H1 (cell line): ENCODE measurements at regions not wholly inside any gene's neighbourhood (a gene's known extent, or its start where the extent isn't known, plus 50 kb on each side); places are given as distances from the start of the nearest gene placed in this dataset.

Experiments
- CTCF ChIA-PET: fragments of 300-600 bp; sonication (Branson Sonifier 250); formaldehyde crosslinking; loops from one replicate; lab custom pipeline; 2021; ENCODE audit not compliant: partially characterized antibody; lab: Charles Lee
- POLR2A ChIA-PET: fragments of 300-600 bp; sonication (Branson Sonifier 250); formaldehyde crosslinking; loops from one replicate; lab custom pipeline; 2021; ENCODE audit warnings: inconsistent platforms; ENCODE audit not compliant: partially characterized antibody; lab: Charles Lee
- DNase-seq, 2 experiments: peaks; one replicate each; pipeline versions ENCODE4 v3.0.0 to v3.0.0-alpha.2; 2010 to 2022; ENCODE audit warnings: low spot score in 2 of 2, low read depth in 1 of 2, mixed read lengths in 1 of 2
- FAIRE-seq: peaks from 2 replicates; lab custom pipeline; 2011; peaks lifted over from hg19 to GRCh38; lab: Jason Lieb, UNC
- H2AFZ ChIP-seq: 2 replicates; pipeline ENCODE4 v1.8.1; 2012; ENCODE audit warnings: low read length, inconsistent platforms
- H2AK5ac ChIP-seq: 2 replicates; pipeline ENCODE4 v1.6.1; 2013; ENCODE audit warnings: low read depth, low read length
- H2BK120ac ChIP-seq: replicated peaks from 2 replicates; pipeline ENCODE3; 2013; ENCODE audit warnings: low read depth, low read length, inconsistent platforms
- H2BK12ac ChIP-seq: 2 replicates; pipeline ENCODE4 v1.6.1; 2013; ENCODE audit warnings: low read depth, low read length
- H2BK15ac ChIP-seq: 2 replicates; pipeline ENCODE4 v1.6.1; 2013; ENCODE audit warnings: low read length
- H2BK20ac ChIP-seq: 2 replicates; pipeline ENCODE4 v1.6.1; 2013; ENCODE audit warnings: low read length
- H2BK5ac ChIP-seq: 2 replicates; pipeline ENCODE4 v1.6.1; 2013; ENCODE audit warnings: low read depth, low read length
- H3K14ac ChIP-seq: 2 replicates; pipeline ENCODE4 v1.6.1; 2013; ENCODE audit warnings: inconsistent platforms; ENCODE audit not compliant: insufficient read length
- H3K18ac ChIP-seq: 2 replicates; pipeline ENCODE4 v1.6.1; 2013; ENCODE audit warnings: low read length; ENCODE audit errors: extremely low read depth
- H3K23ac ChIP-seq: 2 replicates; pipeline ENCODE4 v1.6.1; 2013; ENCODE audit warnings: inconsistent platforms; ENCODE audit not compliant: insufficient read length
- H3K23me2 ChIP-seq: 2 replicates; pipeline ENCODE4 v1.6.1; 2013; ENCODE audit warnings: low read depth, low read length
- H3K27ac ChIP-seq: 2 replicates; pipeline ENCODE4 v1.6.1; 2011; ENCODE audit warnings: low read depth, low read length, inconsistent platforms
- H3K27me3 ChIP-seq, 4 experiments: replicated peaks in 1 of 4; 1 replicate in 1 of 4; 2 replicates in 3 of 4; pipeline versions ENCODE4 v1.6.1 to v1.8.1; 2011 to 2013; ENCODE audit warnings: low read length in 3 of 4, mild to moderate bottlenecking in 3 of 4, inconsistent platforms in 2 of 4, mixed read lengths in 2 of 4, moderate library complexity in 1 of 4; ENCODE audit not compliant: control insufficient read depth in 3 of 4, insufficient read depth in 3 of 4; ENCODE audit errors: extremely low read depth in 1 of 4
- H3K36me3 ChIP-seq, 4 experiments: 2 replicates each; pipeline versions ENCODE4 v1.6.1 to v1.8.1; 2011 to 2013; ENCODE audit warnings: mild to moderate bottlenecking in 4 of 4, low read length in 3 of 4, moderate library complexity in 2 of 4, control low read depth in 1 of 4, inconsistent platforms in 1 of 4; ENCODE audit not compliant: insufficient read depth in 4 of 4, control insufficient read depth in 2 of 4
- H3K4ac ChIP-seq: replicated peaks from 2 replicates; pipeline ENCODE3; 2013; ENCODE audit warnings: low read length, low read depth, mixed read lengths, inconsistent platforms; ENCODE audit not compliant: insufficient read length
- H3K4me1 ChIP-seq, 4 experiments: replicated peaks in 1 of 4; 1 replicate in 1 of 4; 2 replicates in 3 of 4; pipeline versions ENCODE4 v1.6.1 to v1.8.1; 2011 to 2013; ENCODE audit warnings: low read length in 3 of 4, inconsistent platforms in 2 of 4, mixed read lengths in 1 of 4; ENCODE audit not compliant: insufficient read depth in 4 of 4, control insufficient read depth in 3 of 4
- H3K4me2 ChIP-seq, 2 experiments: 2 replicates each; pipeline versions ENCODE4 v1.6.1 to v1.8.1; 2011 to 2013; ENCODE audit warnings: low read depth in 2 of 2, low read length in 2 of 2, control low read depth in 1 of 2, inconsistent platforms in 1 of 2, mild to moderate bottlenecking in 1 of 2; ENCODE audit not compliant: insufficient read depth in 1 of 2
- H3K4me3 ChIP-seq, 4 experiments: fragments of 200-600, 300-600 bp in 1 of 4; sonication (generic), shearing (Covaris generic), sonication (Bioruptor Twin) in 1 of 4; 2 replicates each; pipeline versions ENCODE4 v1.5.1 to v1.8.1; 2011 to 2016; ENCODE audit warnings: low read length in 4 of 4, low read depth in 3 of 4, control low read depth in 2 of 4, inconsistent platforms in 2 of 4, mild to moderate bottlenecking in 2 of 4, mixed read lengths in 1 of 4, moderate library complexity in 1 of 4; ENCODE audit not compliant: insufficient read depth in 2 of 4; ENCODE audit errors: extremely low read depth in 1 of 4
- H3K56ac ChIP-seq: replicated peaks from 2 replicates; pipeline ENCODE3; 2013; ENCODE audit warnings: low read depth, mild to moderate bottlenecking, mixed read lengths, low read length, inconsistent platforms; ENCODE audit not compliant: insufficient read length
- H3K79me1 ChIP-seq: 2 replicates; pipeline ENCODE4 v1.6.1; 2013; ENCODE audit warnings: low read depth, low read length, control low read depth
- H3K79me2 ChIP-seq, 2 experiments: 2 replicates each; pipeline versions ENCODE4 v1.6.1 to v1.8.1; 2012 to 2013; ENCODE audit warnings: low read length in 2 of 2, mild to moderate bottlenecking in 2 of 2, inconsistent platforms in 1 of 2; ENCODE audit not compliant: insufficient read depth in 2 of 2, control insufficient read depth in 1 of 2
- H3K9ac ChIP-seq, 4 experiments: replicated peaks in 1 of 4; 1 replicate in 1 of 4; 2 replicates in 3 of 4; pipeline versions ENCODE4 v1.6.1 to v1.8.1; 2011 to 2013; ENCODE audit warnings: low read depth in 3 of 4, low read length in 3 of 4, control low read depth in 2 of 4, mild to moderate bottlenecking in 2 of 4, moderate library complexity in 2 of 4, inconsistent platforms in 1 of 4; ENCODE audit errors: extremely low read depth in 1 of 4
- H3K9me3 ChIP-seq, 2 experiments: 2 replicates each; pipeline versions ENCODE4 v1.6.1 to v1.8.1; 2012 to 2013; ENCODE audit warnings: mild to moderate bottlenecking in 2 of 2, moderate library complexity in 2 of 2, control low read depth in 1 of 2, inconsistent platforms in 1 of 2, low read depth in 1 of 2, low read length in 1 of 2, mixed read lengths in 1 of 2; ENCODE audit not compliant: insufficient read depth in 2 of 2
- H4K20me1 ChIP-seq, 2 experiments: replicated peaks in 1 of 2; 2 replicates each; pipeline versions ENCODE3 to v1.8.1; 2011 to 2013; ENCODE audit warnings: inconsistent platforms in 2 of 2, low read length in 2 of 2, mild to moderate bottlenecking in 1 of 2; ENCODE audit not compliant: insufficient read depth in 2 of 2, control insufficient read depth in 1 of 2
- H4K5ac ChIP-seq: 2 replicates; pipeline ENCODE4 v1.6.1; 2013; ENCODE audit warnings: low read length, low read depth, mixed read lengths, inconsistent platforms; ENCODE audit not compliant: insufficient read length
- H4K8ac ChIP-seq: 2 replicates; pipeline ENCODE4 v1.8.0; 2013; ENCODE audit warnings: mild to moderate bottlenecking, moderate library complexity, low read length, inconsistent platforms; ENCODE audit not compliant: insufficient read depth; ENCODE audit errors: extremely low read depth
- H4K91ac ChIP-seq: replicated peaks from 2 replicates; pipeline ENCODE3; 2013; ENCODE audit warnings: low read length, mixed read lengths, inconsistent platforms; ENCODE audit not compliant: insufficient read length
- ASH2L ChIP-seq: fragments of 200-600, 300-600 bp; sonication (generic); IDR thresholded peaks from one replicate; pipeline ENCODE4 v1.7.1; 2017; ENCODE audit warnings: low read length
- FOSL1 ChIP-seq: IDR thresholded peaks from 2 replicates; pipeline ENCODE4 v1.6.1; 2011; ENCODE audit warnings: mild to moderate bottlenecking, low read depth, low read length, moderate library complexity; ENCODE audit not compliant: insufficient read depth
- HDAC6 ChIP-seq: IDR thresholded peaks from one replicate; pipeline ENCODE4 v1.7.1; 2012; ENCODE audit warnings: low read depth, mild to moderate bottlenecking, inconsistent platforms, low read length, moderate library complexity
- NRF1 ChIP-seq: IDR thresholded peaks from 2 replicates; pipeline ENCODE4 v1.6.1; 2011; ENCODE audit warnings: mild to moderate bottlenecking, low read depth, low read length, improper control_type of control experiment
- RFX5 ChIP-seq: IDR thresholded peaks from 2 replicates; pipeline ENCODE4 v1.6.1; 2011; ENCODE audit warnings: low read depth, low read length, improper control_type of control experiment, borderline replicate concordance
- RNF2 ChIP-seq: fragments of 200-900, 300-1000 bp; sonication (generic); IDR thresholded peaks from 2 replicates; pipeline ENCODE4 v1.7.1; 2016; ENCODE audit warnings: borderline replicate concordance, low read depth, mild to moderate bottlenecking, antibody characterized with exemption, low read length; ENCODE audit not compliant: poor library complexity, severe bottlenecking; ENCODE audit errors: missing control alignments
- SRF ChIP-seq: IDR thresholded peaks from 2 replicates; pipeline ENCODE4 v1.6.1; 2011; ENCODE audit warnings: mild to moderate bottlenecking, low read depth, low read length, moderate library complexity
- WGBS, 2 experiments: shearing (Covaris generic) in 1 of 2; methylation state at CpG; one replicate each; pipeline versions ENCODE4 v1.1.6 to v1.1.7; 2013 to 2015; ENCODE audit warnings: low lambda C conversion rate in 2 of 2, mixed read lengths in 2 of 2, inconsistent platforms in 1 of 2, low coverage in 1 of 2, missing lambda C conversion rate in 1 of 2; ENCODE audit not compliant: insufficient replicate concordance in 2 of 2, insufficient coverage in 1 of 2, insufficient read length in 1 of 2; ENCODE audit errors: extremely low coverage in 1 of 2, missing lambda C conversion rate in 1 of 2; 5-methylcytosine and 5-hydroxymethylcytosine counted together
- TF ChIP-seq, protein P1 (sequence below), 3 experiments: IDR thresholded peaks; 1 replicate in 2 of 3; 2 replicates in 1 of 3; pipeline versions ENCODE4 v1.5.1 to v1.6.1; 2011; ENCODE audit warnings: low read length in 3 of 3, mild to moderate bottlenecking in 3 of 3, inconsistent platforms in 2 of 3, low read depth in 1 of 3, moderate library complexity in 1 of 3; ENCODE audit not compliant: insufficient read depth in 1 of 3; ENCODE audit errors: control extremely low read depth in 1 of 3

DNA sequence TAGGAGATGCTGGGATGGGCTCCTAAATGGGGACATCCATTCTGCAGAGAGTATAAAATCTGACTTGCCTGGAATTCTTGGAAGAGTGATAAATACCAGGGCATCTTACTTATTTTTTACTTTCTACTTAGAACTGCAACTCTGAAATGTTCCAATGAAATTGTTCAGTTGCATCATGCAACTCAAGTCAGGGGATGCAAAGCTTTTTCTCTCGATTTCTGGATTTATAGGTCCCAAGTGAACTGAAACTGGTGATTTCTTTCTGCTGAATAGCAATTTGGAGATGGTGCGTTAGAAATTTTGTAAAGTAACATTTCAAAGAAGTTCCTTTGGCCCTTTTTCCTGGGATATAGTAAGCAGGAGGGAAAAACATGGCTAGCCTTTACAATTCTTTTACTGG, 238.4 kb upstream of the CD180 start:
- Histone ChIP-seq H3K14ac (no peak overlapping the region), H4K91ac (no peak overlapping the region), H2BK120ac (no peak overlapping the region), H3K4me2 (no peak overlapping the region), H2BK20ac (no peak overlapping the region), H2BK5ac (no peak overlapping the region), H3K56ac (no peak overlapping the region), H3K4me1 (no peaks in the 10 kb centered on the region), H3K79me2 (no peaks in the 10 kb centered on the region), H3K79me1 (no peaks in the 10 kb centered on the region), H4K8ac (no peak overlapping the region), H2AK5ac (no peak overlapping the region), H4K5ac (no peak overlapping the region), H3K27ac (no peak overlapping the region), H3K27me3 (no peaks in the 10 kb centered on the region), H3K9me3 (no peaks in the 10 kb centered on the region; a peak in 1 of 4 replicates), H3K4ac (no peak overlapping the region), H2BK12ac (no peak overlapping the region), H2BK15ac (no peak overlapping the region), H4K20me1 (no peaks in the 10 kb centered on the region), H3K18ac (no peak overlapping the region), H2AFZ (no peak overlapping the region), H3K36me3 (no peaks in the 10 kb centered on the region), H3K4me3 (no peak overlapping the region), H3K23ac (no peak overlapping the region), H3K9ac (no peak overlapping the region), H3K23me2 (no peaks in the 10 kb centered on the region)
- DNase-seq: no peak
- 93% methylated on average over 2 of the region's 2 CpGs; no CpG with 5 or more reads in 1 of the 2 experiments for whole genome bisulfite sequencing, 2 experiments
- CTCF ChIA-PET: no interaction called here
- no peak for TF ChIP-seq NRF1
- TF ChIP-seq SRF: no peak
- TF ChIP-seq ASH2L: no peak
- no peak for TF ChIP-seq HDAC6
- TF ChIP-seq RNF2: no peak
- TF ChIP-seq FOSL1: no peak
- no peak for TF ChIP-seq RFX5
- TF ChIP-seq, protein P1, sequence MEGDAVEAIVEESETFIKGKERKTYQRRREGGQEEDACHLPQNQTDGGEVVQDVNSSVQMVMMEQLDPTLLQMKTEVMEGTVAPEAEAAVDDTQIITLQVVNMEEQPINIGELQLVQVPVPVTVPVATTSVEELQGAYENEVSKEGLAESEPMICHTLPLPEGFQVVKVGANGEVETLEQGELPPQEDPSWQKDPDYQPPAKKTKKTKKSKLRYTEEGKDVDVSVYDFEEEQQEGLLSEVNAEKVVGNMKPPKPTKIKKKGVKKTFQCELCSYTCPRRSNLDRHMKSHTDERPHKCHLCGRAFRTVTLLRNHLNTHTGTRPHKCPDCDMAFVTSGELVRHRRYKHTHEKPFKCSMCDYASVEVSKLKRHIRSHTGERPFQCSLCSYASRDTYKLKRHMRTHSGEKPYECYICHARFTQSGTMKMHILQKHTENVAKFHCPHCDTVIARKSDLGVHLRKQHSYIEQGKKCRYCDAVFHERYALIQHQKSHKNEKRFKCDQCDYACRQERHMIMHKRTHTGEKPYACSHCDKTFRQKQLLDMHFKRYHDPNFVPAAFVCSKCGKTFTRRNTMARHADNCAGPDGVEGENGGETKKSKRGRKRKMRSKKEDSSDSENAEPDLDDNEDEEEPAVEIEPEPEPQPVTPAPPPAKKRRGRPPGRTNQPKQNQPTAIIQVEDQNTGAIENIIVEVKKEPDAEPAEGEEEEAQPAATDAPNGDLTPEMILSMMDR (IDR thresholded peaks at IDR 0.05; ENCODE audit: control extremely low read depth in 1 of 3, insufficient read depth in 1 of 3, low read depth in 1 of 3, low read length in 3 of 3): no peak
- POLR2A ChIA-PET: no interaction called here
- no peak for FAIRE-seq
